Mesenchymal stem cell (in vitro differentiated cells and primary cell): ENCODE measurements at regions not wholly inside any gene's neighbourhood (a gene's known extent, or its start where the extent isn't known, plus 50 kb on each side); places are given as distances from the start of the nearest gene placed in this dataset.
"Not testable (repeated sequence)": the region's sequence is repeated elsewhere in the genome, so short reads cannot be mapped to it uniquely, and the experiment has no call there.

Experiments used
- DNase-seq: peaks from one replicate; pipeline ENCODE4 v3.0.0-alpha.2; 2013
- H2AFZ ChIP-seq: one replicate; pipeline ENCODE4 v1.6.1; 2013; ENCODE audit warnings: low read depth, mild to moderate bottlenecking, control low read depth, inconsistent platforms, low read length, moderate library complexity
- H2AK5ac ChIP-seq: 2 replicates; pipeline ENCODE4 v1.6.1; 2013; ENCODE audit warnings: low read length, moderate library complexity, mild to moderate bottlenecking, inconsistent platforms; ENCODE audit not compliant: severe bottlenecking
- H2BK120ac ChIP-seq: one replicate; pipeline ENCODE4 v1.6.1; 2013; ENCODE audit warnings: low read depth, mild to moderate bottlenecking, inconsistent platforms, low read length, moderate library complexity
- H2BK12ac ChIP-seq, 2 experiments: one replicate each; pipeline ENCODE4 v1.6.1; 2013; ENCODE audit warnings: inconsistent platforms in 2 of 2, low read length in 2 of 2, mild to moderate bottlenecking in 2 of 2, moderate library complexity in 2 of 2, control low read depth in 1 of 2
- H2BK15ac ChIP-seq: one replicate; pipeline ENCODE4 v1.6.1; 2013; ENCODE audit warnings: mild to moderate bottlenecking, low read depth, inconsistent platforms; ENCODE audit not compliant: poor library complexity, severe bottlenecking
- H2BK5ac ChIP-seq: 2 replicates; pipeline ENCODE4 v1.6.1; 2013; ENCODE audit warnings: low read depth, mild to moderate bottlenecking, low read length, control low read depth, inconsistent platforms; ENCODE audit not compliant: poor library complexity, severe bottlenecking
- H3K14ac ChIP-seq, 2 experiments: one replicate each; pipeline ENCODE4 v1.6.1; 2013; ENCODE audit warnings: inconsistent platforms in 2 of 2, low read length in 2 of 2, control low read depth in 1 of 2, mild to moderate bottlenecking in 1 of 2, moderate library complexity in 1 of 2
- H3K18ac ChIP-seq, 2 experiments: one replicate each; pipeline ENCODE4 v1.6.1; 2013; ENCODE audit warnings: inconsistent platforms in 2 of 2, low read length in 2 of 2, control low read depth in 1 of 2, low read depth in 1 of 2, mild to moderate bottlenecking in 1 of 2
- H3K23ac ChIP-seq, 2 experiments: one replicate each; pipeline ENCODE4 v1.6.1; 2013; ENCODE audit warnings: inconsistent platforms in 2 of 2, low read length in 2 of 2, mild to moderate bottlenecking in 2 of 2, moderate library complexity in 2 of 2, control low read depth in 1 of 2
- H3K27ac ChIP-seq: 2 replicates; pipeline ENCODE4 v1.5.1; 2013; ENCODE audit warnings: mild to moderate bottlenecking, moderate library complexity, low read length, control low read depth, inconsistent platforms; ENCODE audit not compliant: poor library complexity, severe bottlenecking
- H3K27me3 ChIP-seq, 2 experiments: 2 replicates each; pipeline versions ENCODE4 v1.6.1 to v1.7.0; 2013; ENCODE audit warnings: low read length in 2 of 2, mild to moderate bottlenecking in 2 of 2, moderate library complexity in 2 of 2, control low read depth in 1 of 2, inconsistent platforms in 1 of 2; ENCODE audit not compliant: control insufficient read depth in 1 of 2, insufficient read depth in 1 of 2
- H3K36me3 ChIP-seq, 2 experiments: 2 replicates each; pipeline versions ENCODE4 v1.6.1 to v1.7.0; 2013; ENCODE audit warnings: low read length in 2 of 2, control low read depth in 1 of 2, inconsistent platforms in 1 of 2, low read depth in 1 of 2, mild to moderate bottlenecking in 1 of 2; ENCODE audit not compliant: insufficient read depth in 2 of 2, control insufficient read depth in 1 of 2
- H3K4ac ChIP-seq, 2 experiments: one replicate each; pipeline ENCODE4 v1.6.1; 2013; ENCODE audit warnings: inconsistent platforms in 2 of 2, low read length in 2 of 2, mild to moderate bottlenecking in 2 of 2, moderate library complexity in 2 of 2, control low read depth in 1 of 2, low read depth in 1 of 2
- H3K4me1 ChIP-seq: 2 replicates; pipeline ENCODE4 v1.6.1; 2013; ENCODE audit warnings: low read depth, low read length, control low read depth; ENCODE audit not compliant: control insufficient read depth, insufficient read depth
- H3K4me2 ChIP-seq: 2 replicates; pipeline ENCODE4 v1.6.1; 2013; ENCODE audit warnings: low read length, mild to moderate bottlenecking, inconsistent platforms; ENCODE audit not compliant: poor library complexity, severe bottlenecking
- H3K4me3 ChIP-seq, 2 experiments: 2 replicates each; pipeline versions ENCODE4 v1.5.1 to v1.7.0; 2013; ENCODE audit warnings: low read length in 2 of 2, mild to moderate bottlenecking in 2 of 2, control low read depth in 1 of 2, low read depth in 1 of 2; ENCODE audit not compliant: insufficient read depth in 1 of 2
- H3K79me1 ChIP-seq: replicated peaks from 2 replicates; pipeline ENCODE4 v1.6.1; 2013; ENCODE audit warnings: mild to moderate bottlenecking, control low read depth, low read length, inconsistent platforms; ENCODE audit not compliant: poor library complexity, severe bottlenecking
- H3K9ac ChIP-seq: 2 replicates; pipeline ENCODE4 v1.7.0; 2013; ENCODE audit warnings: mild to moderate bottlenecking, low read length, moderate library complexity
- H3K9me3 ChIP-seq: 2 replicates; pipeline ENCODE4 v1.7.0; 2013; ENCODE audit warnings: mild to moderate bottlenecking, low read length; ENCODE audit not compliant: control insufficient read depth
- H4K8ac ChIP-seq: one replicate; pipeline ENCODE4 v1.6.1; 2013; ENCODE audit warnings: inconsistent platforms, mild to moderate bottlenecking, low read length, moderate library complexity
- H4K91ac ChIP-seq: one replicate; pipeline ENCODE4 v1.6.1; 2013; ENCODE audit warnings: mild to moderate bottlenecking, low read length, inconsistent platforms
- WGBS: methylation state at CpG from one replicate; pipeline ENCODE4 v1.1.7; 2013; ENCODE audit warnings: mixed read lengths; 5-methylcytosine and 5-hydroxymethylcytosine counted together

GRCh38 chr9:32894485-32894884 is 106.9 kb downstream of the APTX start:
- H4K91ac ChIP-seq, H3K4me2 ChIP-seq, H3K4me3 ChIP-seq, H2BK5ac ChIP-seq, DNase-seq, H2BK120ac ChIP-seq, H3K27ac ChIP-seq, H3K9me3 ChIP-seq, H4K8ac ChIP-seq, H3K79me1 ChIP-seq, H3K14ac ChIP-seq, H3K9ac ChIP-seq, H3K36me3 ChIP-seq, H3K23ac ChIP-seq, H3K18ac ChIP-seq, H2AFZ ChIP-seq, H3K4ac ChIP-seq, H3K27me3 ChIP-seq, H2BK15ac ChIP-seq, H2BK12ac ChIP-seq, H3K4me1 ChIP-seq, H2AK5ac ChIP-seq: not testable (repeated sequence)
- 0% methylated on average over 1 of the region's 3 CpGs for WGBS

- no peaks in the 10 kb centered on the region for H3K4me1 ChIP-seq
- H2BK12ac ChIP-seq = no peak overlapping the region
- no peak overlapping the region for H3K4ac ChIP-seq
- no peak overlapping the region for H3K4me3 ChIP-seq
- no peaks in the 10 kb centered on the region for H3K36me3 ChIP-seq
- H3K18ac ChIP-seq = no peak overlapping the region
- no peak overlapping the region for H2BK120ac ChIP-seq
- H4K8ac ChIP-seq = no peak overlapping the region
- no peak overlapping the region for H2BK15ac ChIP-seq
- no peak overlapping the region for H3K27ac ChIP-seq
- H2BK5ac ChIP-seq = no peak overlapping the region
- H4K91ac ChIP-seq = no peak overlapping the region
- H3K4me2 ChIP-seq = no peak overlapping the region
- H3K9me3 ChIP-seq = peaks cover 3% of the 10 kb centered on the region
- no peaks in the 10 kb centered on the region for H3K27me3 ChIP-seq
- no peak overlapping the region for H3K9ac ChIP-seq
- no peak overlapping the region for H3K14ac ChIP-seq
- no peak for DNase-seq
- no peak overlapping the region for H3K23ac ChIP-seq
- no CpG with 5 or more reads among the region's 1 CpG for WGBS
- H2AFZ ChIP-seq = no peak overlapping the region
- no peak overlapping the region for H2AK5ac ChIP-seq
- no peaks in the 10 kb centered on the region for H3K79me1 ChIP-seq
Observed at GRCh38 chr9:32899181-32899580, 102.2 kb downstream of the APTX start.

- Histone ChIP-seq H3K4me3 (no peak overlapping the region), H3K9ac (no peak overlapping the region), H3K79me1 (no peaks in the 10 kb centered on the region), H3K36me3 (no peaks in the 10 kb centered on the region), H2AK5ac (no peak overlapping the region), H2AFZ (no peak overlapping the region), H3K14ac (no peak overlapping the region), H4K91ac (no peak overlapping the region), H3K4ac (no peak overlapping the region), H2BK15ac (no peak overlapping the region), H3K9me3 (peaks cover 3% of the 10 kb centered on the region), H3K23ac (no peak overlapping the region), H3K27me3 (no peaks in the 10 kb centered on the region), H3K18ac (no peak overlapping the region), H3K4me2 (no peak overlapping the region), H2BK120ac (no peak overlapping the region), H3K4me1 (no peaks in the 10 kb centered on the region), H3K27ac (no peak overlapping the region), H2BK12ac (no peak overlapping the region), H2BK5ac (no peak overlapping the region), H4K8ac (no peak overlapping the region)
- 66% methylated on average over 3 of the region's 3 CpGs for WGBS
- no peak for DNase-seq
Observed at GRCh38 chr9:32899761-32900160, 101.7 kb downstream of the APTX start.

GRCh38 chr9:32906213-32906612 is 95.2 kb downstream of the APTX start:
- no peak overlapping the region for H3K4ac ChIP-seq
- H2BK5ac ChIP-seq = no peak overlapping the region
- no peak overlapping the region for H3K9ac ChIP-seq
- H3K9me3 ChIP-seq = no peaks in the 10 kb centered on the region
- H2BK120ac ChIP-seq = no peak overlapping the region
- no peaks in the 10 kb centered on the region for H3K79me1 ChIP-seq
- no peak overlapping the region for H3K27ac ChIP-seq
- no peak overlapping the region for H3K4me3 ChIP-seq
- H3K14ac ChIP-seq = no peak overlapping the region
- DNase-seq = no peak
- no peaks in the 10 kb centered on the region for H3K36me3 ChIP-seq
- H3K4me1 ChIP-seq = no peaks in the 10 kb centered on the region
- no peak overlapping the region for H3K18ac ChIP-seq
- H2BK15ac ChIP-seq = no peak overlapping the region
- H3K23ac ChIP-seq = no peak overlapping the region
- WGBS = 87% methylated on average over 7 of the region's 7 CpGs
- no peak overlapping the region for H2BK12ac ChIP-seq
- no peaks in the 10 kb centered on the region for H3K27me3 ChIP-seq
- no peak overlapping the region for H4K8ac ChIP-seq
- no peak overlapping the region for H2AK5ac ChIP-seq
- no peak overlapping the region for H3K4me2 ChIP-seq
- H4K91ac ChIP-seq = no peak overlapping the region
- no peak overlapping the region for H2AFZ ChIP-seq
